Stimulated activated CD4-positive, alpha-beta T cell treated with anti-CD3 and anti-CD28 coated beads, Interleukin-2, amount 100 ng/mL, for 48 hours (primary cell): ENCODE measurements at regions not wholly inside any gene's neighbourhood (a gene's known extent, or its start where the extent isn't known, plus 50 kb on each side); places are given as distances from the start of the nearest gene placed in this dataset.
A peak's percentile ranks its signal among the peaks of the same experiment; 100 is the strongest.

Source experiments
- DNase-seq, 2 donors: peaks; one replicate each; pipeline ENCODE4 v3.0.0-alpha.2; 2020

DNA sequence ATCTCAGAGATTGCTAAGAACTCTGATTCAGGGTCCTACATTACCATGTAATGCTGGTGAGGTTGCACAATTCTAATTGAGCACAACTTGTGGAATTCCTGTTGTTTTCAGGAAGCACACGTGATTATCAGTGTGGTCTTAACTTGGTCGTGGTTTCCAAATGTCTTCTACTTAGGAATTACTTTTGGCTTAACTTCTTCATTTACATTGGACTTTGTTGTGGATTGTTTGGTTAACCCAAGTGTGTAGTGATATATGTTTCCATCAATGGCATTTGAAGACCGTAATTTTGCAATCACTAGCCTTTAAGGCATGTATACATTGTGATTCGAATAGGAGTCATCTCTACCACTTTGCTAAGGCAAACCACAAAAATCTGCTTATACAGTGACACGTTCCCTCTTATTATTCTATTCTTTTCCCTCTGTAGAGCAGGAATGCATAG, 373.3 kb downstream of the IRS1 start:
- DNase-seq = no peak

GRCh38 chr2:226424971-226425370, 374.6 kb downstream of the IRS1 start:
- DNase-seq = no peak

GRCh38 chr2:226423498-226423960, 376.1 kb downstream of the IRS1 start:
- peak; percentile 16 to 24 for DNase-seq

DNA sequence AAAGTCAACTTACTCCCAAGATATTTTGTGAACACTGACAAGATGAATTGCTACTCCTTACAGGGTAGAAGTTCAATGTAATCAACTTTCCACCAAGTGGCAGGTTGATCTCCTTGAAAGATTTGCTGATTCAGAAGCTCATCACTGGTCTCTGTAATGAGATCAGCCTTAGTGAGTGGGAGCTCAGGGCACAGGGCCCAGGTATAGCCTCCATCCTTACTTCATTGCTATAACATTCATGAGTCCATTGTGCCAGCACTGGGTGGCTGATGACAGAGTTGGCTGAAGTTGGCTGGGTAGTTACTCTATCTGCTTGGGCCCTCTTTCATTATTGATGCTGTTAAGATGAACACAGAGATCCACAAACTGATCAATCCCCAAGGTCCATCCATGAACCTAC, 379.0 kb downstream of the IRS1 start:
- no peak for DNase-seq

DNA sequence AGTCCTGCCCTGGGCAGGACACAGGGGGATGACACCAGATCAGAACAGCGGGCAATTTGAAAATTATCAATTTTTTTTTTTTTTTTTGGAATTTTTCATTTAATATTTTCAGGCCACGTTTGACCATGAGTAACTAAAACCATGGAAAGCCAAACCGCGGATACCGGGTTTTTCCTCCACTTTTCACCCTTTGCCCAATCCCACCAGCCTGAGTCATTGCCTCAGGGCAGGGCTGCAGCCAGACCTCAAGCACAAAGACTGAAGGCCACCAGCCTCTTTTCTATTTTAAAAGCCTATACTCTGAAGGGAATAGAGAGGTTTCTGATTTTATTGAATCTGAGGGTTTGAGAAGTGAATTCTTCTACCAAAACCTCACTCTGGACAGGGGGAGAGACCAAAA, 381.1 kb downstream of the IRS1 start:
- DNase-seq = no peak

DNA sequence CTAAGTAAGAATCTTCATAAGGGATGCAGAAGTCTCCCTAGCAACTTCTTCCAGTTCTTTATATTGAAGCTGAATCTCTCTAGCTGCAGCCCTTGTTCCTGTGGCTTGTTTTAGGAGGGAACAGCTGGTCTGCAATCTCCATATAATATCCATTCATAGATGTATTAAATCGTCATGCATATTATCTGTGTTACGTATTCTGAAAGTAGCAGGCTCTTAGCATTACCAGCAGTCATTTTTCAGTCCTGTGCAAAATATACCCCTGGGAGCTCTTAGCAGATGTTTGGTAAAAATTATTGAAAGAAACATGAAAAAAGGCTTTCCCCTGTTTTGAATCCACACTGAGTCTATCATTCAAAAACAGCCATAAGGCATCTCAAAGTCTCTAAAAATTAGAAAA, 385.3 kb downstream of the IRS1 start:
- no peak for DNase-seq

- no peak for DNase-seq
Observed at GRCh38 chr2:226413498-226414130, 386.0 kb downstream of the IRS1 start.

- DNase-seq = no peak
Observed at GRCh38 chr2:226411727-226412360, 387.8 kb downstream of the IRS1 start.

DNA sequence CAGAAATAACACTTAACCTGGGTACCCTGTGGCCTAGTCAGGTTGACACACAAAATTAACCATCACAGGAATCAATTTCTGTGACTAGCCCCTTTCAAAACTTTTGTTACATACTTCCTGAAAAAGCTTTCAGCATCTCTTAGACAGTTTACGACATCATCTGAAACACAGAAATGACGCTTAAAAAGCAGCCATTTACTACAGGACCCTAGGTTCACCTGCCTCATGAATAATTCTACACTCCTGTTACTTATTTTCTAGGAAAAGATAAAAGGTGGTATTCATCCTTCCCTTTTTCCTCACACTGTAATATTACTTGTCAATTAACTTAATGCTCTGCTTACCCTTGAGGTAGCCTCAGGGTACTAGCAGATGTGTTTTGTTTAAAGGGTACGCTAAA, 388.4 kb downstream of the IRS1 start:
- DNase-seq = no peak

- no peak for DNase-seq
Observed at GRCh38 chr2:226410247-226410835, 389.3 kb downstream of the IRS1 start.

DNA sequence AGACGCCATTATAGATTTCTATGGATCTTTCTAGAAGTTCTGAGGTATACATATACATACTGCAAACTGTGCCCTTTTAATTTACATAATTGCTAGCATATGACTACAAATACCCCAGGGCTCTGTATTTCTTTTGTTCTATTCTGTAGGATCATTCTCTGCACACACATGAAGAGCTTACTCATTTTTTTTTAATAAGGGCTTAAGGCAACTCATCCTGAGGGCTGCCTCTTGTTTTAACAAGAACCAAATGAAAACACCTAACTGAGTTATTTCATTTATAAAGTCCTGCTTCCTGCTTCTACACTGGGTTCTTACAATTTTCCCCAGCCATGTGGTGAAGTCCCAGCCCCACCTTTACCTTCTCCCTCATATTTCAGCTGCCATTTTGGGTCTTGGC, 390.5 kb downstream of the IRS1 start:
- no peak for DNase-seq

GRCh38 chr2:226408141-226408540, 391.5 kb downstream of the IRS1 start:
- DNase-seq = no peak

DNA sequence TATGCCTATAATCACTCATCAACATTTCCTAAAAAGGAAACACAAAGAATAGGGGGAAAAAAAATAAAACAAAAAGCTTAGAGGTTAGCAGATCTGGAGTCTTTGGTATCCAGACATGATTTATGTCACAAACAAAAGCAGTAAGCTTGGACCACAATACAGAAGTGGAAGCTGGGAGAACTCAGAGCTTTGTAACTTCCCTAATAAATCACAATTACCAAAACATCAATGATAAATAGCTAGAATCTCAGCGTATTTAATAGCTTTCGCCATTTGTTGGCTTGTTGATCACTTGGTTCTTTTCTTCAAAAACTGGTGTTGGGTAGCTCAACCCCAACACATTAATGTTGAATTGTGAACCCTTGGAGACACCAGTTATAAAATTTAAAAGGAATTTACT, 392.5 kb downstream of the IRS1 start:
- DNase-seq = no peak

DNA sequence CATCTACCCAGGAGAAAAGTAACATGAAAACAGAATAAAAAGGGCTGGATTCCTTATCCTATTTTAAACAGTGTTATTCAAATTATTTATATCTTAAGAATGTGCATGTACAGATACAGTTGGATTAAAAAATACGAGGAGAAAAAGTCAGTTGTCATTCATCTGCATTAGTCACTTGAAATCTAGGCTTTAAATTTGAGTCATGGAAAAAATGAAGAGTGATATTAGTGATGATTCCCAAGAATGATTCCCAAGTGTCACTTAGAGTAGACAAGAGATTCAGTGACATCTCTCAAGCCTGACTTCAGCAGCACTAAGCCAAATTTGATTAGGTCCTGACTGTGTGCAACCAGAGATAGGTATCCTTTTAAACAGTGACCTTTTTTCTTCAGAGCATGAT, 394.2 kb downstream of the IRS1 start:
- DNase-seq = no peak

- no peak for DNase-seq
Observed at GRCh38 chr2:226403369-226403768, 396.3 kb downstream of the IRS1 start.

GRCh38 chr2:226399006-226399405, 400.6 kb downstream of the IRS1 start:
- no peak for DNase-seq

- no peak for DNase-seq
Observed at GRCh38 chr2:226398580-226398979, 401.0 kb downstream of the IRS1 start.

DNA sequence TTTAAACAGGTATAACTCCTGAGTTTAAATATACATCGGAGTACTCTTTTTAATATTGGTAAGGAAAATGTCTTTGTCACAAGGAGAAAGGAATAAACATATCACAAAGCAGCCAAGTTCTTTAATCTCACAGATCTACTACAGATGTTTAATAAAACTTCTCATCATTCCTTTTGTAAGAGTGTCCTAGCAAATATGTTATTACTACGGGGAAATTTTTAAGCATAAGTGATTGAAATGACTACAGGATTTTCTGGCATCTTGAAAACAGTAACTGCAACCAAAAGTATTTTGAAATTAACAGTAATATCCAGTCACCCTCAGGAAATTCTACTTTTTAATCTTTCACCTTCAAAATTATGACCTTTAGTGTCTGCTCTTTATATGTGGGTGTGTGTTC, 403.1 kb downstream of the IRS1 start:
- DNase-seq = no peak

DNA sequence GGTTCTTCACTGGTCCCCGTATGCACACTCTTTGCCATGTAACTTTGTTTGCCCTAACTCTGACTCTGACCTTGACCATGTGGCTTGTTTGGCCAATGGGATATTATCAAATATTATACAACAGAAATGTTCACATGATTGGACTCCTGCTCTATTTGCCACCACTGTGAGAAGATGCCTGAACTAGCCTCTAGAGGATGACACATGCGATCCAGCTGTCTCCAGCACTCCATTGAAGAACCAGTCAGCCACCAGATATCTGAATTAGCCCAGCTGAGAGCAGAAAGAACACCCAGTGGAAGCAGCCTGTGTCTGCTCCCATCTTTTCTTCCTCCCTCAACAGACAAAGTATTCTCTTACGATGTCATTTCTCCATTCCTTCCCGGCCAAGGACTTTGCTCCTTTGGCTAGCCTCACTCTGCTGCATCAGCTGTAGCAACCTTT, 412.1 kb downstream of the IRS1 start:
- DNase-seq = no peak

DNA sequence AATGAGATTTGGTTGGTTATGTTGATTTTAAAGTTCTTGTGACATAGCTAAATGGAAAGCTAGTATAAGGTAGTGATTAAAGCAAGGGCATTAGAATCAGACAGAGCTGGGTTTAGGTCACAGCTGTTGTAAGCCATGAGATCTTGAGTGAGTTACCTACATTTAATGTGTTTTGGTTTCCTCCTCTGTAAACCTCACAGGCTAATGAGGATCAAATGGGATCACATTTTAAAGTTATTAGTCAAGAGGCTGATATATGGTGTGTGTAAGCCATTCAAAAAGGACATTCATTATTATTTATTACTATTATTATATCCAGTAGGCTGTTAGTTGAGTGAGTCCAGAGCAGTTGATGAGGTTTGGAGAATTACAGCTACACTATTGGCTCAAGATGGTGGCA, 416.2 kb downstream of the IRS1 start:
- no peak for DNase-seq

DNA sequence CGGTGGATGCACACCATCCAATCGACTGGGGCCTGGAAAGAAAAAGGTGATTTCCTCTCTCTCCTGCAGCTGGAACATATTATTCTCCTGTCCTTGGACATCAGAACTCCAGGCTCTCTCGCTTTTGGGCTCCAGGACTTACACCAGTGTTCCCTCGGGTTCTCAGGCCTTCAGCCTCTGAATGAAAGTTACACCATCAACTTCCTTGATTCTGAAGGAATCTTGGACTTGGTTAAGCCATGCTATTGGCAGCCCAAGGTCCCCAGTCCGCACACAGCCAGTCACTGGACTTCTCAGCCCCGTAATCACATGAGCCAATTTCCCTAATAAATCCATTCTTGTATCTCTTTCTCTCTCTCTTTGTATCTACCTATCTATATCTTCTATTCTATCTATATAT, 418.9 kb downstream of the IRS1 start:
- no peak for DNase-seq

- DNase-seq = no peak
Observed at GRCh38 chr2:226378753-226379705, 420.6 kb downstream of the IRS1 start.

DNA sequence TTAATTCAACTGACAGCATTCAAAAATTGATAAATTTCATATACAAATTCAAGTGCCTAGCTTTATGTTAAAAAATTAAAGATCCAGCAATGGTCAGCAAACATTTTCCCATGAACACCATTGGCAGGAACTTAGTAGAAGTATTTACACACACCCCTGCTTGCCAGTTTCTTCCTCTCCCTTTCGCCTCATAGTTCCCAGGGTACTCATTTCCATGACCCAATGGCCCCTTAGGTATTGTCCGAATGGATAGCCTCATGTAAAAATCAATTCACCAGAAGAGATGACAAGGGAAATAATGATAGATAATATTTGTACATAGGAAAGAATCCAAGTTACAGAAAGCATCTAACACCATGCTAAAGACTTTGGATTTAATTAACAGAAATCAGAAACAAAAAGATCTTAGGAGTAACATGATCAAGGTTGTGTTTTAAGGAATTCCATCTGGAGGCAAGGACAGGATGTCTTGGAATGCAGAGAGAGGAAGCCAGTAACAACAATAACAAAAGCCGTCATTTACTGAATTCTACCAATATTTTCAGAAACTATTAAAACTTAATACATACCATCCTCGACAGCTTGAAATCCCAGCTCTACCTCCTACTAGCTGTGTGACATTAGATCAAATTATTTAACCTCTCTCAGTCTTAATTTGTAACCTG, 423.0 kb downstream of the IRS1 start:
- no peak for DNase-seq
